ENCODE measurements at regions not wholly inside any gene's neighbourhood (a gene's known extent, or its start where the extent isn't known, plus 50 kb on each side); places are given as distances from the start of the nearest gene placed in this dataset.
A peak's percentile ranks its signal among the peaks of the same experiment; 100 is the strongest.

GRCh38 chr13:63307228-63307627 lies 1891.6 kb upstream of the PCDH20 start:
- 0 out of 2 replicates have a peak overlapping the region, but pooled peaks have one; percentile 56 for H2AFZ ChIP-seq
- H3K27me3 ChIP-seq (ENCODE audit: insufficient read depth) = no peaks in the 10 kb centered on the region
- no peaks in the 10 kb centered on the region for H3F3A ChIP-seq (replicated peaks; ENCODE audit: low read depth)
- H3K36me3 ChIP-seq (ENCODE audit: insufficient read depth) = no peaks in the 10 kb centered on the region
- no peak overlapping the region for H3K4me2 ChIP-seq
- ATAC-seq (no peak), DNase-seq (ENCODE audit: low spot score) (no peak)
- no peaks in the 10 kb centered on the region for H3K79me2 ChIP-seq (replicated peaks; ENCODE audit: insufficient read depth)
- no peak overlapping the region for H3K4me3 ChIP-seq
- Mint-ChIP-seq H3K9me3 (peaks cover 3% of the 10 kb centered on the region; the same call in 2 of the 3 replicates), H3K36me3 (ENCODE audit: low read depth) (0 out of 3 replicates have a peak, but pooled peaks cover 3% of the 10 kb centered on the region), H3K4me3 (no peak overlapping the region), H3K27ac (no peak overlapping the region), H3K4me1 (no peaks in the 10 kb centered on the region), H3K27me3 (ENCODE audit: insufficient read depth, low read depth, poor library complexity) (no peaks in the 10 kb centered on the region)
- H3K4me1 ChIP-seq (ENCODE audit: insufficient read depth) = no peaks in the 10 kb centered on the region
- H3K9me2 ChIP-seq (ENCODE audit: insufficient read depth) = no peaks in the 10 kb centered on the region
- H3K27ac ChIP-seq (ENCODE audit: low read depth) = no peak overlapping the region
- no peak for TF ChIP-seq JUNB (IDR thresholded peaks at IDR 0.05; ENCODE audit: unreplicated experiment)
- no peak for TF ChIP-seq REST (IDR thresholded peaks at IDR 0.05; ENCODE audit: unreplicated experiment)
- no peak for TF ChIP-seq CREB1 (CRISPR knock-in tag; IDR thresholded peaks at IDR 0.05; ENCODE audit: low read depth)
- TF ChIP-seq CTCF (conservative IDR thresholded peaks at IDR 0.05; ENCODE audit: low read depth in 2 of 2) = no peak
- TF ChIP-seq ZNF462 (CRISPR knock-in tag; IDR thresholded peaks at IDR 0.05) = no peak
- TF ChIP-seq ETS1 (IDR thresholded peaks at IDR 0.05) = no peak
- TF ChIP-seq NANOG (IDR thresholded peaks at IDR 0.05; ENCODE audit: borderline replicate concordance) = no peak
- no peak for TF ChIP-seq EZH2 (IDR thresholded peaks at IDR 0.05; ENCODE audit: low read depth, unreplicated experiment)
- TF ChIP-seq ZNF331 (CRISPR knock-in tag; IDR thresholded peaks at IDR 0.05; ENCODE audit: low read depth) = no peak
- H4K20me1 ChIP-seq (replicated peaks; ENCODE audit: insufficient read depth) = no peaks in the 10 kb centered on the region

Data from GM23338 (cell line).